PC-3 (cell line): ENCODE measurements at regions not wholly inside any gene's neighbourhood (a gene's known extent, or its start where the extent isn't known, plus 50 kb on each side); places are given as distances from the start of the nearest gene placed in this dataset.

Source experiments
- EZH2 ChIP-seq: fragments of 300-600 bp; sonication (generic); IDR thresholded peaks from one replicate; pipeline ENCODE4 v1.6.1; 2017; ENCODE audit warnings: antibody characterized with exemption, mild to moderate bottlenecking, low read length; ENCODE audit not compliant: unreplicated experiment
- TF ChIP-seq, protein P1 (sequence below): fragments of 300-600 bp; sonication (generic); conservative IDR thresholded peaks from 2 replicates; pipeline ENCODE4 v1.5.1; 2017; ENCODE audit warnings: antibody characterized with exemption, low read depth, mild to moderate bottlenecking, low read length

DNA sequence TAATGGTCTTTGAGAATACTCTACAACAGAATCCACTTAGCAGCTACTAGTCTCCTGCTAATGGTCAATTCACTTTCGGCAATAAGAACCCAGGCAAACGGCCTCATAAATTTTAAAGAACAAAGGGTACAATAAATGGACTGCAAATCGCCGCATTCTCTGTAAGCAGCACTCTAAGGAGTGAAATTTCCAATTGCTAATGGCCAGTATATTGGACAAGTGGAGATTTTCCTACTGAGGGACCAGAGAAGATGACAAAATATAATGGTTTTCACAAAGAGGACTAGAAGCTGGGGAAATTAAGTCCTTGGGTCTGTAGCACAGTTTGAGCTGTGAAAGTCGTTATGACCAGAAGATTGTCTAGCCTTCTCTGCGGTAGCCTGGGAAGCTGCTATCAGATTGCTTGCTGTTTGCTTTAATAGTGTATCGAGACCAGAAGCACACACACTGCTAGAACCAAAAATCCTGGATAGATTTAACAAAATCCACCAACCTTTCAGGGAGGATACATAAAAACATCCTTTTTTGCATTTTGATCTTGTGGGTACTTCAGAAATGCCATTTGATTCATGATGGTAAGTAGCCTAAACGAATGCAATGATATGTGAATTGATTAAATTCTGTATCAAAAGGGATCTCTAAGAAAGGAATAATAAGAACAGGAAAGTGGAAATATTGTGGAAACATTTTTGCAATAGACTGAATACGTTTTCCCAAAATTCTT lies 53.6 kb upstream of the ATP8B1 start:
- TF ChIP-seq, protein P1, sequence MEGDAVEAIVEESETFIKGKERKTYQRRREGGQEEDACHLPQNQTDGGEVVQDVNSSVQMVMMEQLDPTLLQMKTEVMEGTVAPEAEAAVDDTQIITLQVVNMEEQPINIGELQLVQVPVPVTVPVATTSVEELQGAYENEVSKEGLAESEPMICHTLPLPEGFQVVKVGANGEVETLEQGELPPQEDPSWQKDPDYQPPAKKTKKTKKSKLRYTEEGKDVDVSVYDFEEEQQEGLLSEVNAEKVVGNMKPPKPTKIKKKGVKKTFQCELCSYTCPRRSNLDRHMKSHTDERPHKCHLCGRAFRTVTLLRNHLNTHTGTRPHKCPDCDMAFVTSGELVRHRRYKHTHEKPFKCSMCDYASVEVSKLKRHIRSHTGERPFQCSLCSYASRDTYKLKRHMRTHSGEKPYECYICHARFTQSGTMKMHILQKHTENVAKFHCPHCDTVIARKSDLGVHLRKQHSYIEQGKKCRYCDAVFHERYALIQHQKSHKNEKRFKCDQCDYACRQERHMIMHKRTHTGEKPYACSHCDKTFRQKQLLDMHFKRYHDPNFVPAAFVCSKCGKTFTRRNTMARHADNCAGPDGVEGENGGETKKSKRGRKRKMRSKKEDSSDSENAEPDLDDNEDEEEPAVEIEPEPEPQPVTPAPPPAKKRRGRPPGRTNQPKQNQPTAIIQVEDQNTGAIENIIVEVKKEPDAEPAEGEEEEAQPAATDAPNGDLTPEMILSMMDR, result no peak
- no peak for TF ChIP-seq EZH2
